ENCODE measurements at regions not wholly inside any gene's neighbourhood (a gene's known extent, or its start where the extent isn't known, plus 50 kb on each side); places are given as distances from the start of the nearest gene placed in this dataset.
"Not testable (repeated sequence)": the region's sequence is repeated elsewhere in the genome, so short reads cannot be mapped to it uniquely, and the experiment has no call there.

DNA sequence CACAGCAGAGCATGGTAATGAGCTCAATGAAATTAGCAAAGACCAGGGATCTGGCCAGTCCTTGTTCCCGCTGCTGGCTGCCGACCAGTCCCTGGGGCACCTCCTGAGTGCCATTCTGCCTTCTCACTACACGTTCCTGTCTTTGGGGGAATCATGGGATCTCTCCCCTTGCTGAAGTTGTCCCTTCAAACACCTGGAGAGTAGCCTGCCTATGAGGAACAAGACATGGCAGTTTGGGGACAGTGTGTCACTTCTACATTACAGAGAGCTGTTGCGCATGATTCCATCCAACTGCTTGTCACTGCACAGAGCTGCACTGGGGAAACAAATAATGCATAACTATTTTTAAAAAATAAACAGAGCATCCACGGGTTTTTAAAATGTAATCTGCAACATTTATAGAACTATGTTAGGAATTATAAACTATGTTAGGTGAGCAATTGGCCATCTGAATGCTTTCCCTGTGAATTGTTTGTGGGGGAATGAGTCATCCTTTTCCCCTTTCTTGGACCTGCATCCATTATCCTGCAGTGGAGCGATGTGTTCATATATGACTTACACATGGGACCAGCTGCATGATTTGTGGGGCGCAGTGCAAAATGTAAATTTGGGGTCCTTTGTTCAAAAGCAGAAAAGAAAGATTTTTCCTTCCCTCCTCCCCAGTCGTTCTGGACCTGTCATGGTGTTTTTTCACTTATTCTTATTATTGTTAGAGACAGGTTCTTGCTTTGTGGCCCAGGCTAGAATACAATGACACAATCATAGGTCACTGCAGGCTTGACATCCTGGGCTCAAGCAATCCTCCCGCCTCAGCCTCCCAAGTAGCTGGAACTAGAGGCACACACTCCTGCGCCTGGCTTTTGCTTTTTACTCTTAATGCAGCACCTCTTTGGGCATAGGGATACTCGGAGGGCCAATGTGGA is 115.0 kb upstream of the TBL1X start:
- DNase-seq (ENCODE audit: low spot score): no peak

DNA sequence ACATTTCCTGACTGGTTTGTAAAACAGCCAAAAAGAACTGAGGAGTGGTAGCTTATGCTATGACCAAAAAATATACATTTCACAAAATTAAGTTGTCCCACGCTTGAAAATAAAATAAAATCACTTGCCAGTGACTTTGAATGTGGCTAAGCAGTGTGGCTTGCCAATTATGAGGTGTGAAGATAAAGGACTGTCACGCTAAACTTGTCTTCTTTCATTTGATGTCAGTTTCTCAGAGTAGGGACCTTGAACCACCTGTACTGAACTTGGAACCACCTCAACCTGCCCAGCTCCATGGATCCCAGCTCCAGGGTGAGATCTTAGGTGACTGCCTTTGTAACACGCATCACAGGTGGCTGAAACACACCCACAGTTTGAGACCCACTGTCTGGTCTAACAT is 113.7 kb upstream of the TBL1X start:
- no peak for DNase-seq (ENCODE audit: low spot score)

- DNase-seq (ENCODE audit: low spot score): no peak
Measured at GRCh38 chrX:9352243-9352642, 112.6 kb upstream of the TBL1X start.

GRCh38 chrX:9352694-9353411 is 112.0 kb upstream of the TBL1X start:
- peak; percentile 46 for DNase-seq (ENCODE audit: low spot score)

DNA sequence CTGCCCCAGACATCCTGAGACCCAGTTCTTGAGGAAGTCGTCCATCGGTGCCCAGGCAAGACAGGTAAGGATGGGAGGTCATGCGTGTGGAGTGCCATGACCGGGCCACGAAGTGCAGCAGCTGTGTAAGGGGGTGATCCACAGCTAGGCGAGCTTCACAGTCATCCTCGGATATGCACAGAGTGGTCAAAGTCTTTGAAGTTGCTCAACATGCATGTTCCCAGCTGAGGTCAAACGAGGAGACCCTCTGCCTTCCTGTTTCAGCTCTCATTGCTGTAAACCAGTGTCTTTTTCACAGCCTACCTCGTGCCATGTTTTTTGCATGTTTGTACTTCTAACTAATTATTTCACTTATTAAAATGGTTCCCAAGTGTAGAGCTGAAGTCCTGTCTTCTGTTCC is 109.9 kb upstream of the TBL1X start:
- DNase-seq (ENCODE audit: low spot score): no peak

DNA sequence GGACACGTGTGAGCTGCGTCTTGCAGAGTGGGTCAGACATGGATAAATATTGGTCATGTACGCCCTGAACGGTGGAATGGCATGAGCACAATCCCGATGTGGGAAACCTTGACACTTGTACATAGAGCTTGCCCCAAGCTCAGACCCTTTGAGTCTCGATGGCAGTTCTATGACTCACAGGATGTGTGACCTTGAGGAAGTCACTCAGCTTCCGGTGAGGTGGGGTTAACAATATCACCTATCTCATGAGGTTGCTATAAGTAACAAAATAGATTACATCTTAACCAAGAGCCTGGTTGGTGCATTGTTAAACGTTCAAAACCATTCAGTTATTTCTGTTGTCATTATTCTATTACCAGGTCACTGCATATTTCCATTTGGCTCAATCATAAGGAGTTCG is 109.1 kb upstream of the TBL1X start:
- peak; percentile 37 for DNase-seq (ENCODE audit: low spot score)

- no peak for DNase-seq (ENCODE audit: low spot score)
Measured at GRCh38 chrX:9356846-9357245, 108.0 kb upstream of the TBL1X start.

- no peak for DNase-seq (ENCODE audit: low spot score)
Measured at GRCh38 chrX:9357518-9358114, 107.2 kb upstream of the TBL1X start.

DNA sequence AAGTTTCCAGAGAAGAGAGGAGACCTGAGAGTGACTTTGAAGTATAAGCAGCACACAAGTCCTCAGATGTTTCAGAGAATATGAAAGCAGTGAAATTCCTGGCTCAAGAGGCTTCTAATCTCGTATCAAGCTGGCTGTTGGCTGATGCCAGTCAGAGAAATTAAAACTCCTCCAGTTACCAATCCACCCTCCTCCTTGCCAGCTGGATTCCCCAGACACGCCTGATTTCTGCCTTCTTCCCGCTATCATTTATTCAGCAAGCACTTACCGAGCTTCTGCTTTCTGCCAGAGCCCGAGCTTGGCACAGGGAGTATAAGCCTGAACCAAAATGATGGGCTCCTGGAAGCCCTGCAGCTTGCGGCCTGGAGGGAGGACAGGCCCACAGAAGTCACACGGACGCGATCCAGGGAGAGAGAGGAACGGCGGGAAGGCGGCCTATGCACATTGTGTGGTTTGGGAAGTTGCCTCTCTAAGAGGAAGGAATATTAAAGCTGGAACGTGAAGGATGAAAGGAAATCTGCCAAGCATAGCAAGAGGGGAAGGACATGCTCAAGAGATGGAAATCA is 102.4 kb upstream of the TBL1X start:
- no peak for DNase-seq (ENCODE audit: low spot score)

- DNase-seq (ENCODE audit: low spot score): no peak
Measured at GRCh38 chrX:9367421-9367820, 97.4 kb upstream of the TBL1X start.

DNA sequence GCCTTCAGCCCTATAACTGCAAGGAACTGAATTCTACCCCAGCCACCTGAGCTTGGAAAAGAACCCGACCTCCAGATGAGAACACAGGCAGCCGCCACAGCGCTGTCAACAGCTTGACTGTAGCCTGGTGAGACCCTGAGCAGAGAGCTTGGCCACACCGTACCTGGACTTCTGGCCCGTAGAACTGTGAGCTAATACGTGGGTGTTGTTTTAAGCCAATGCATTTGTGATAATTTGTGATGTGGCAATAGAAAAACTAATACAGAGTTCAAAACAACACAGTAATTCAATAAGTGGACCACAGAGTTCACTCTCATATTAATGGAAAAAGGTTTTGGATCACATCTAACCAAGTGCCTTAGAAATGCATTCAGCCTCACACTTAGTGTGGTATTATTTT is 96.6 kb upstream of the TBL1X start:
- DNase-seq (ENCODE audit: low spot score): no peak

DNA sequence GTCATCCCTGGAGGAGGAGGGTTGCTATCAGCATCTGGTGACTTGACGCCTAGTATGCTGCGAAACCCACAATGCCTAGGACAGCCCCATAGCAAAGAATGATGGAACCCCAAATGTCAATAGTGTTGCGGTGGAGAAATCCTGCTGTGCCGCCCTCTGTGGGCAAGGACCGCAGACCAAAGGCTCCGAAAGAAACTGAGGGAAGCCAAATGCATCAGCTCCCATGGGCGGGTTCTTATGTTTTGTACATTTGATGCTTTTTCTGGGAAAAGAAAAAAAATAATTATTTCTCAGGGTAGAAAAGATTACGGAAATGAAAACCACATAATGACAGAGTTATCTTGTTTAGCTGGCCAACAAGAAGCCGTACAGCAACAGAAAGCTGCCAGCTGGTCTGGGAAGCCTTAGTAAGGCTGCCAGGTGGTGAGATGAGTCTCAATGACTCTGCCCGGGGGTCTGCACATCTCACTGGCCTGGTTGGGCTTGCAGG is 95.0 kb upstream of the TBL1X start:
- DNase-seq (ENCODE audit: low spot score): no peak

DNA sequence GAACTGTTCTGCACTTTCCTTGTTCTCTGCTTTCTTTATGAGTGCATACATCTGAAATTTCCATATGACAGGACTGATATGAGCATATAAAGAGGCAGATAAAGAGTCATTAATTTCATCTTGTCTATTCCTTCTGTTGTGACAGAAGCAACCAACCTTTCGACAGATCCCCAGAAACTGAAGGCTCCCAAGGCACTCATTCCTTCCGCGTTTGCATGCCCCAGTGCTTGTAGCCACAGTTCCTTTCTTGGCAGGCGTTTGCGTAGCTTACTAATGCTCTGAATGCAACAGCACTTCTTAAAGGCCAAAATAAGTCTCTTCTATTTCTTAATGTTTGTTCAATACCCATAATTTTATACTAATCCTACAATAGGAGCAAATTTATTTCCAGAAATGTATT is 94.0 kb upstream of the TBL1X start:
- DNase-seq (ENCODE audit: low spot score): no peak

DNA sequence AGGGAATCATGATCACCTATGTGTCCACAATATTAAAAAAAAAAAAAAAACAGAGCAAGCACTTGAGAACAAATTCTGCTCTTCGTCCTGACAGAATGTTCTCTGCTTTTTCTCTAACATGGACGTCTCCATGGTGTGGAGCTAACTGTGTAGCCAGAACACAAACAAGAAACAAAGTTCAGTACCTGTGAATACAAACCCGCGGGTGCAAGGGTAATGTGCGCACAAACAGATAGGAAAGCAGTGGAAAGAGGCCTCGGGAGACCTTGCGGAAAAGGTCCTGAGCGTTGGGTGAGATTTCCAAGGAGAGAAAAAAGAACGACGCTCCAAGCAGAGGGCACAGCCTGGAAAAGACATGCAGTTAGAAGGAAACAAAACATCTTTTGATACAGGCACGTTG is 92.0 kb upstream of the TBL1X start:
- no peak for DNase-seq (ENCODE audit: low spot score)

- no peak for DNase-seq (ENCODE audit: low spot score)
Measured at GRCh38 chrX:9373789-9374188, 91.1 kb upstream of the TBL1X start.

GRCh38 chrX:9374555-9374954 is 90.3 kb upstream of the TBL1X start:
- DNase-seq (ENCODE audit: low spot score): no peak

- no peak for DNase-seq (ENCODE audit: low spot score)
Measured at GRCh38 chrX:9376111-9376510, 88.7 kb upstream of the TBL1X start.

DNA sequence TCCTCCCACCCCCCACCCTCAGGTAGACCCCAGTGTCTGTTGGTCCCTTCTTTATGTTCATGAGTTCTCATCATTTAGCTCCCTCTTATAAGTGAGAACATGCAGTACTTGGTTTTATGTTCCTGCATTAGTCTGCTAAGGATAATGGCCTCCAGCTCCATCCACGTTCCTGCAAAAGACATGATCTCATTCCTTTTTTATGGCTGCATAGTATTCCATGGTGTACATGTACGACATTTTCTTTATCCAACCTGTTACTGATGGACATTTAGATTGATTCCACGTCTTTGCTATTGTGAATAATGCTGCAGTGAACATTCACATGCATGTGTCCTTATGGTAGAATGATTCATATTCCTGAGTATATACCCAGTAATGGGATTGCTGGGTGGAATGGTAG is 87.6 kb upstream of the TBL1X start:
- DNase-seq (ENCODE audit: low spot score): not testable (repeated sequence)

DNA sequence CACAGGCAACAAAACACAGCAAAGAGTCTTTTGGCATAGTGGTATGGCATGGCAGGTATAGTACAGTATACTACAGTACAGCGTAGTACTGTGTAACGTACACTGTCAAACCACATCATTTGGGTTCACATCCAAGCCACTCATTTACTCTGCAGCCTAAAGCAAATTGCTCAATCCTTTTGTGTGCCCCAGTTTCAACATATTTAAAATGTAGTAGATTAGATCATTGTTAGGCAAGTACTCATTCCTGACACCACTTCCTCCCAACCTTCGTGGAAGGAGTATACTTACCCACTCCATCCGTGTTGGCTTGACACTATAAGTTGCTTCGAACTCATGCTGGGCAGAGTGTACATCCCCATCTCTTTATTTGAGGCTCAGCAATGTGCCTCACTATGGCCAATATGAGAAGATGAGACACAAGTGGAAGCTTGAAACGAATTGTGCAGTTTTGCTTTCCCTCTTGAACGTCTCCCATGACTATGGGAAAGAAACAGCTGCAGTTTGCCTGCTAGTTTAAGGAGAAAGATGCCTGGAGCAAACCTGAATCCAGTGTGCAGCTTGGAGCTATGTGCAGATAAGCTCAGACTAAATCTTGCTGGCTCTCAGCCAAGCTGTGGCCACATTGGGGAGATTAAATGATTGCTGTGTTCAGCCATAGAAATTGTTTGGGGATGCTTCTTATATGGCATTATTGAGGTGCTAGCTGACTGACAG is 85.7 kb upstream of the TBL1X start:
- DNase-seq (ENCODE audit: low spot score): no peak

GRCh38 chrX:9379697-9380551 is 84.9 kb upstream of the TBL1X start:
- no peak for DNase-seq (ENCODE audit: low spot score)

GRCh38 chrX:9383655-9384054 is 81.2 kb upstream of the TBL1X start:
- DNase-seq (ENCODE audit: low spot score): no peak
